H1 (cell line): ENCODE measurements at regions not wholly inside any gene's neighbourhood (a gene's known extent, or its start where the extent isn't known, plus 50 kb on each side); places are given as distances from the start of the nearest gene placed in this dataset.

Experiments
- ATF2 ChIP-seq: IDR thresholded peaks from 2 replicates; pipeline ENCODE4 v1.6.1; 2012; ENCODE audit warnings: low read length, inconsistent platforms
- CBX5 ChIP-seq: fragments of 300-800, 300-1000 bp; sonication (generic); IDR thresholded peaks from 2 replicates; pipeline ENCODE4 v1.7.1; 2016; ENCODE audit warnings: antibody characterized with exemption, low read length, low read depth
- CTCF ChIP-seq, 3 experiments: IDR thresholded peaks; 1 replicate in 2 of 3; 2 replicates in 1 of 3; pipeline versions ENCODE4 v1.5.1 to v1.6.1; 2011; ENCODE audit warnings: low read length in 3 of 3, mild to moderate bottlenecking in 3 of 3, inconsistent platforms in 2 of 3, low read depth in 1 of 3, moderate library complexity in 1 of 3; ENCODE audit not compliant: insufficient read depth in 1 of 3; ENCODE audit errors: control extremely low read depth in 1 of 3
- EGR1 ChIP-seq: IDR thresholded peaks from 2 replicates; pipeline ENCODE4 v1.6.1; 2011; ENCODE audit warnings: low read depth, low read length, borderline replicate concordance
- EZH2 ChIP-seq: fragments of 200-600 bp; sonication (generic); IDR thresholded peaks from 2 replicates; pipeline ENCODE4 v1.7.1; 2012; ENCODE audit warnings: low read depth, mild to moderate bottlenecking, moderate library complexity, low read length, inconsistent platforms; ENCODE audit not compliant: severe bottlenecking
- JUND ChIP-seq: IDR thresholded peaks from 2 replicates; pipeline ENCODE4 v1.6.1; 2011; ENCODE audit warnings: mild to moderate bottlenecking, improper control_type of control experiment, low read length
- SRF ChIP-seq: IDR thresholded peaks from 2 replicates; pipeline ENCODE4 v1.6.1; 2011; ENCODE audit warnings: mild to moderate bottlenecking, low read depth, low read length, moderate library complexity

GRCh38 chr19:20271215-20271926 lies 104.4 kb downstream of the ZNF486 start:
- TF ChIP-seq CBX5, result no peak
- no peak for TF ChIP-seq JUND
- no peak for TF ChIP-seq ATF2
- no peak for TF ChIP-seq CTCF (IDR thresholded peaks at IDR 0.05; ENCODE audit: control extremely low read depth in 1 of 3, insufficient read depth in 1 of 3, low read depth in 1 of 3, low read length in 3 of 3)
- TF ChIP-seq EZH2, result no peak
- TF ChIP-seq SRF, result no peak
- TF ChIP-seq EGR1, result no peak
